Endothelial cell of umbilical vein (primary cell): ENCODE measurements at regions not wholly inside any gene's neighbourhood (a gene's known extent, or its start where the extent isn't known, plus 50 kb on each side); places are given as distances from the start of the nearest gene placed in this dataset.

Experiments
- BruUV-seq: library from RNA; stranded (reverse); fragments of 400-500 nt; replicated peaks from 2 replicates; lab custom pipeline; 2021; lab: Mats Ljungman, UMichigan
- CTCF ChIA-PET: fragments of 300-600, 350-600 bp; sonication (Branson Sonifier 250); formaldehyde crosslinking; loops from one replicate; lab custom pipeline; 2021; ENCODE audit warnings: antibody characterized with exemption, inconsistent platforms; lab: Charles Lee
- POLR2A ChIA-PET: fragments of 300-600, 350-600 bp; sonication (Branson Sonifier 250); formaldehyde crosslinking; loops from one replicate; lab custom pipeline; 2021; ENCODE audit warnings: antibody characterized with exemption, inconsistent platforms; lab: Charles Lee
- DNase-seq: peaks from one replicate; pipeline ENCODE4 v3.0.0-alpha.2; 2011; ENCODE audit warnings: low read depth, low spot score
- FAIRE-seq: peaks from 2 replicates; lab custom pipeline; 2011; peaks lifted over from hg19 to GRCh38; lab: Jason Lieb, UNC
- H2AFZ ChIP-seq: 2 replicates; pipeline ENCODE4 v1.6.0; 2012; ENCODE audit warnings: low read depth, low read length, control low read depth, inconsistent platforms
- H3K27ac ChIP-seq: 2 replicates; pipeline ENCODE4 v1.5.1; 2011; ENCODE audit warnings: low read depth, mild to moderate bottlenecking, control low read depth, low read length, moderate library complexity; ENCODE audit not compliant: insufficient read depth
- H3K27me3 ChIP-seq, 2 experiments: 2 replicates each; pipeline versions ENCODE4 v1.6.0 to v1.6.1; 2011; ENCODE audit warnings: low read length in 2 of 2, mixed read lengths in 1 of 2; ENCODE audit not compliant: control insufficient read depth in 2 of 2, insufficient read depth in 2 of 2
- H3K36me3 ChIP-seq, 2 experiments: 2 replicates in 1 of 2; 3 replicates in 1 of 2; pipeline ENCODE4 v1.5.1; 2011; ENCODE audit warnings: low read length in 2 of 2, mild to moderate bottlenecking in 1 of 2, moderate library complexity in 1 of 2; ENCODE audit not compliant: control insufficient read depth in 2 of 2, insufficient read depth in 2 of 2; ENCODE audit errors: extremely low read depth in 1 of 2
- H3K4me1 ChIP-seq: 3 replicates; pipeline ENCODE4 v1.5.1; 2011; ENCODE audit warnings: mild to moderate bottlenecking, low read length; ENCODE audit not compliant: control insufficient read depth, insufficient read depth; ENCODE audit errors: extremely low read depth
- H3K4me2 ChIP-seq: 2 replicates; pipeline ENCODE4 v1.6.1; 2011; ENCODE audit warnings: low read length, control low read depth, mixed read lengths; ENCODE audit not compliant: insufficient read depth
- H3K4me3 ChIP-seq, 3 experiments: fragments of 200-600 bp in 1 of 3; sonication (generic), shearing (Covaris generic) in 1 of 3; replicated peaks in 1 of 3; 2 replicates each; pipeline ENCODE4 v1.5.1; 2011 to 2016; ENCODE audit warnings: control low read depth in 3 of 3, low read length in 3 of 3, mild to moderate bottlenecking in 2 of 3, inconsistent platforms in 1 of 3, low read depth in 1 of 3, moderate library complexity in 1 of 3; ENCODE audit not compliant: insufficient read depth in 1 of 3
- H3K79me2 ChIP-seq: 2 replicates; pipeline ENCODE4 v1.6.0; 2012; ENCODE audit warnings: low read length, inconsistent platforms; ENCODE audit not compliant: control insufficient read depth, insufficient read depth
- H3K9ac ChIP-seq: replicated peaks from 2 replicates; pipeline ENCODE3; 2011; ENCODE audit warnings: low read length, control low read depth; ENCODE audit not compliant: insufficient read depth; ENCODE audit errors: extremely low read depth
- H3K9me1 ChIP-seq: replicated peaks from 3 replicates; pipeline ENCODE4 v1.6.0; 2011; ENCODE audit warnings: mild to moderate bottlenecking, low read length; ENCODE audit not compliant: control insufficient read depth, insufficient read depth; ENCODE audit errors: extremely low read depth
- H3K9me3 ChIP-seq: replicated peaks from 2 replicates; pipeline ENCODE4 v1.5.1; 2012; ENCODE audit warnings: low read length, inconsistent platforms; ENCODE audit not compliant: control insufficient read depth, insufficient read depth
- H4K20me1 ChIP-seq: replicated peaks from 2 replicates; pipeline ENCODE3; 2011; ENCODE audit warnings: mild to moderate bottlenecking, low read length; ENCODE audit not compliant: control insufficient read depth, insufficient read depth; ENCODE audit errors: extremely low read depth
- EZH2 ChIP-seq: IDR thresholded peaks from 2 replicates; pipeline ENCODE4 v1.6.1; 2012; ENCODE audit warnings: borderline replicate concordance, low read depth, mild to moderate bottlenecking, moderate library complexity, low read length, inconsistent platforms; ENCODE audit not compliant: severe bottlenecking
- FOS ChIP-seq: IDR thresholded peaks from 2 replicates; pipeline ENCODE4 v1.6.1; 2011; ENCODE audit warnings: mild to moderate bottlenecking, low read length, moderate library complexity, borderline replicate concordance; ENCODE audit not compliant: insufficient read depth
- GATA2 ChIP-seq: IDR thresholded peaks from 2 replicates; pipeline ENCODE4 v1.7.0; 2011; ENCODE audit warnings: low read depth, mild to moderate bottlenecking, moderate library complexity, mixed read lengths, low read length; ENCODE audit not compliant: insufficient read length, insufficient read depth
- JUN ChIP-seq: IDR thresholded peaks from 2 replicates; pipeline ENCODE4 v1.6.1; 2011; ENCODE audit warnings: borderline replicate concordance, low read depth; ENCODE audit not compliant: insufficient read length, insufficient read depth
- MAX ChIP-seq: IDR thresholded peaks from 2 replicates; pipeline ENCODE4 v1.6.1; 2011; ENCODE audit not compliant: insufficient read depth, insufficient read length
- MYC ChIP-seq: IDR thresholded peaks from one replicate; pipeline ENCODE4 v1.6.1; 2011; ENCODE audit warnings: mild to moderate bottlenecking, low read depth, low read length
- POLR2A ChIP-seq: IDR thresholded peaks from 2 replicates; pipeline ENCODE4 v1.6.1; 2012; ENCODE audit warnings: low read depth, mild to moderate bottlenecking, control low read depth, low read length
- POLR2AphosphoS5 ChIP-seq: IDR thresholded peaks from 2 replicates; pipeline ENCODE4 v1.6.1; 2012; ENCODE audit warnings: low read depth, mild to moderate bottlenecking, control low read depth, low read length, moderate library complexity; ENCODE audit not compliant: insufficient read depth
- dilution Hi-C: fragments of 300-500 bp; cut with MboI; formaldehyde crosslinking; loops from one replicate; pipeline ENCODE4 v1.15.0; 2019; ENCODE audit warnings: low sequenced_read_pairs; ENCODE audit not compliant: extremely low pct_ligation_motif_present
- intact Hi-C: fragments of 100-400 bp; cut with micrococcal nuclease; formaldehyde crosslinking; loops from one replicate; pipeline ENCODE4 v1.10.0; 2022
- TF ChIP-seq, protein P1 (sequence below), 2 donors: IDR thresholded peaks; 1 replicate in 1 of 2; 2 replicates in 1 of 2; pipeline ENCODE4 v1.5.1; 2011; ENCODE audit warnings: low read length in 2 of 2, mild to moderate bottlenecking in 2 of 2, moderate library complexity in 2 of 2, control low read depth in 1 of 2, inconsistent platforms in 1 of 2, low read depth in 1 of 2; ENCODE audit not compliant: insufficient read depth in 1 of 2; ENCODE audit errors: extremely low read depth in 1 of 2

GRCh38 chr6:74953708-74954107, 252.1 kb downstream of the COL12A1 start:
- Histone ChIP-seq H3K4me3 (no peak overlapping the region), H3K9ac (no peak overlapping the region), H3K36me3 (no peaks in the 10 kb centered on the region), H3K9me3 (no peaks in the 10 kb centered on the region), H3K27me3 (no peaks in the 10 kb centered on the region), H3K4me2 (no peak overlapping the region), H2AFZ (no peak overlapping the region), H3K79me2 (no peaks in the 10 kb centered on the region), H3K4me1 (peaks cover 15% of the 10 kb centered on the region), H3K9me1 (no peaks in the 10 kb centered on the region), H3K27ac (no peak overlapping the region), H4K20me1 (no peaks in the 10 kb centered on the region)
- intact Hi-C loops (no loop called here), dilution Hi-C loops (no loop called here)
- BruUV-seq = no TSS peak
- CTCF ChIA-PET = interaction anchor here (1.1 kb wide), 1 partner anchor 64 kb away, joined by 3 read pairs; no protein-coding TSS in a partner anchor
- TF ChIP-seq JUN (no peak), POLR2AphosphoS5 (no peak), POLR2A (no peak), MYC (no peak), FOS (no peak), EZH2 (no peak), MAX (no peak), GATA2 (no peak)
- TF ChIP-seq, protein P1, sequence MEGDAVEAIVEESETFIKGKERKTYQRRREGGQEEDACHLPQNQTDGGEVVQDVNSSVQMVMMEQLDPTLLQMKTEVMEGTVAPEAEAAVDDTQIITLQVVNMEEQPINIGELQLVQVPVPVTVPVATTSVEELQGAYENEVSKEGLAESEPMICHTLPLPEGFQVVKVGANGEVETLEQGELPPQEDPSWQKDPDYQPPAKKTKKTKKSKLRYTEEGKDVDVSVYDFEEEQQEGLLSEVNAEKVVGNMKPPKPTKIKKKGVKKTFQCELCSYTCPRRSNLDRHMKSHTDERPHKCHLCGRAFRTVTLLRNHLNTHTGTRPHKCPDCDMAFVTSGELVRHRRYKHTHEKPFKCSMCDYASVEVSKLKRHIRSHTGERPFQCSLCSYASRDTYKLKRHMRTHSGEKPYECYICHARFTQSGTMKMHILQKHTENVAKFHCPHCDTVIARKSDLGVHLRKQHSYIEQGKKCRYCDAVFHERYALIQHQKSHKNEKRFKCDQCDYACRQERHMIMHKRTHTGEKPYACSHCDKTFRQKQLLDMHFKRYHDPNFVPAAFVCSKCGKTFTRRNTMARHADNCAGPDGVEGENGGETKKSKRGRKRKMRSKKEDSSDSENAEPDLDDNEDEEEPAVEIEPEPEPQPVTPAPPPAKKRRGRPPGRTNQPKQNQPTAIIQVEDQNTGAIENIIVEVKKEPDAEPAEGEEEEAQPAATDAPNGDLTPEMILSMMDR (IDR thresholded peaks at IDR 0.05; ENCODE audit: extremely low read depth in 1 of 2, insufficient read depth in 1 of 2, low read depth in 1 of 2, low read length in 2 of 2) = no peak
- FAIRE-seq (no peak), DNase-seq (no peak)
- POLR2A ChIA-PET = no interaction called here
